GM12865 (cell line): ENCODE measurements at regions not wholly inside any gene's neighbourhood (a gene's known extent, or its start where the extent isn't known, plus 50 kb on each side); places are given as distances from the start of the nearest gene placed in this dataset.
A peak's percentile ranks its signal among the peaks of the same experiment; 100 is the strongest.

Experiments
- DNase-seq: peaks from one replicate; pipeline ENCODE4 v3.0.0; 2010; ENCODE audit warnings: low read depth
- H3K4me3 ChIP-seq: 2 replicates; pipeline ENCODE4 v1.5.1; 2011; ENCODE audit warnings: mild to moderate bottlenecking, low read depth, low read length, control low read depth
- TF ChIP-seq, protein P1 (sequence below): IDR thresholded peaks from 2 replicates; pipeline ENCODE4 v1.5.1; 2011; ENCODE audit warnings: low read length, control low read depth, low read depth, inconsistent platforms; ENCODE audit not compliant: insufficient read depth; ENCODE audit errors: missing control alignments

DNA sequence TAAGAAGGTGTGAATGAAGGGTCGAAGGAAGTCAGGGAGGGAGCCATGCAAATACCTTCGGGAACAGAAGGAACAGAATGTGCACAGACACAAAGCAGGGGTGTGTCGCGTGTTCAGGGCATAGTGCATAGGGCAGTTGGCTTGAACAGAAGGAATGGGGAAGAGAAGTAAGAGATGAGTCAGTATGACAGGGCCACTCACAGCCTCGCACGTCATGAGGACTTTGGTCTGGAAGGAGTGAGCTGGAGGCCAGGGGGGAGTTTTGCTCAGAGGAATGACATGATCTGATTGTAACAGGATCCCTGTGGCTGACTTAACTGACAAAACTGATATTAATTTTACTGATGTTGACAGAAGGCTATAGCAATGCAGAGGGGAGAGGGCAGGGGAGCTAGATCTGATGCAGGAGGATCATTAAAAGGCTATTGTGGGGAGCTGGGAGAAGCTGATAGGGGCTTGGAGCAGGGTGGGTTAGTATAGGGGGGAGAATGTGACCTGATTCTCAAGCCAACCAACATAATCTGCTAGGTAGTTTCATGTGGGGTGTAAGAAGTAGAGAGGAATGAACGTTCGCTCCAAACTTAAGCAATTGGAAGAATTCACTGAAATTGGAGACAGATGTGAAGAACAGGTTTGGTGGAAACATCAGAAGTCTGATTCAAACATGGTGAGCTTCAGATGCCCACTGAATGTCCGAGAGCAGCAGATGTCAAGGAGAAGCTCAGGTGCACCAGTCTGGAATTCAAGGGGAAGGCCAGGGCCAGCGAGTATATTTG is 60.4 kb upstream of the COPS8 start:
- TF ChIP-seq, protein P1, sequence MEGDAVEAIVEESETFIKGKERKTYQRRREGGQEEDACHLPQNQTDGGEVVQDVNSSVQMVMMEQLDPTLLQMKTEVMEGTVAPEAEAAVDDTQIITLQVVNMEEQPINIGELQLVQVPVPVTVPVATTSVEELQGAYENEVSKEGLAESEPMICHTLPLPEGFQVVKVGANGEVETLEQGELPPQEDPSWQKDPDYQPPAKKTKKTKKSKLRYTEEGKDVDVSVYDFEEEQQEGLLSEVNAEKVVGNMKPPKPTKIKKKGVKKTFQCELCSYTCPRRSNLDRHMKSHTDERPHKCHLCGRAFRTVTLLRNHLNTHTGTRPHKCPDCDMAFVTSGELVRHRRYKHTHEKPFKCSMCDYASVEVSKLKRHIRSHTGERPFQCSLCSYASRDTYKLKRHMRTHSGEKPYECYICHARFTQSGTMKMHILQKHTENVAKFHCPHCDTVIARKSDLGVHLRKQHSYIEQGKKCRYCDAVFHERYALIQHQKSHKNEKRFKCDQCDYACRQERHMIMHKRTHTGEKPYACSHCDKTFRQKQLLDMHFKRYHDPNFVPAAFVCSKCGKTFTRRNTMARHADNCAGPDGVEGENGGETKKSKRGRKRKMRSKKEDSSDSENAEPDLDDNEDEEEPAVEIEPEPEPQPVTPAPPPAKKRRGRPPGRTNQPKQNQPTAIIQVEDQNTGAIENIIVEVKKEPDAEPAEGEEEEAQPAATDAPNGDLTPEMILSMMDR = no peak
- no peak overlapping the region for H3K4me3 ChIP-seq
- DNase-seq = no peak

DNA sequence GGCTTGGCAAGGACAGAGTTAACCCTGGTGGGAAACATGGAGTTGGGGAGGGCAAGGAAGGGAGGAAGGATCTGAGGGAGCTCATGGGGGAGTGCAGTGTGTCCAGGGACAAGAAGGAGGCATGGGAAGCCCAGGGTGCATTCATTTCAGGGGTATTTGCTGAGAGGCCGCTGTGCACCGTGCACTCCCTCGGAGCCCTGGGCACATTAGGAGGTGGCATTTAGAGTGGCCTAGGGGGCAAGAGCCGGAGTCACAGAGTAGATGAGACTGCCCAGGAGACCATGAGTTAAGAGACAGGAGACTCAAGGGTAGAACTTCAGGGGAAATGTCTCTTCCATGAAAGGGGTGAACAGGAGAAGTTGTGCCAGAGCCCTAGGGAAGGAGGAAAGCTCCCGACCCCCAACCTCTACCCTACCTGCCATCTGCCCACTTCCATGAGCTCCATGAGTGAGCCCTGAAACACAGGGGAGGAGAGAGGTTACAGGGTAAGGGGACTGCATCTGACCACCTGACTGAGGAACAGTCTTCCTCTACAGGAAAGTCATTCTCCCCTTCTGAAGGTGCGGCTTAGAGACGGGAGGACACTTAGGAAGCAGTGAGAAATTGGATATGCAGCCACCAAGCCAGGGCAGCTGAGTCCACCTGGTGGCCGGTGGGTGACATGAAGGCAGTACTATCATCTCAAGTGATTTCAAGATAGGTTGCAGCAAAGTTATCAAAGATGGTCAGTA is 58.5 kb upstream of the COPS8 start:
- peak; percentile 52 for DNase-seq
- TF ChIP-seq, protein P1 = peak; percentile 71
- H3K4me3 ChIP-seq = no peak overlapping the region

DNA sequence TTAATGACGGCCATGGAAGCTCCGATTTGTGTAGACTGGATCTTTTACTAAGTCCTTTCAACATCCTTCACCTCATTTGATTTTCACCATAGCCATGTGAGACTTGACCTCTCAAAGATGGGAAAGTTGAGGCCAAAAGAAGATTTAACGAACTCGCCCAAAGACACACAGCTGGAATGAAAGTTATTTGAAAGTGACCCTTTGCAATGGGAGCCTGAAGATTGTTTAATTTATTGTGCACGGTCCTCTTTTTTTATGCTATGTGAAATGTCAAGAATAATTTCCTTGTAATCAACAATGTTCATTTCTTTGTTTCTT is 58.0 kb upstream of the COPS8 start:
- no peak overlapping the region for H3K4me3 ChIP-seq
- DNase-seq = no peak
- TF ChIP-seq, protein P1 = no peak

DNA sequence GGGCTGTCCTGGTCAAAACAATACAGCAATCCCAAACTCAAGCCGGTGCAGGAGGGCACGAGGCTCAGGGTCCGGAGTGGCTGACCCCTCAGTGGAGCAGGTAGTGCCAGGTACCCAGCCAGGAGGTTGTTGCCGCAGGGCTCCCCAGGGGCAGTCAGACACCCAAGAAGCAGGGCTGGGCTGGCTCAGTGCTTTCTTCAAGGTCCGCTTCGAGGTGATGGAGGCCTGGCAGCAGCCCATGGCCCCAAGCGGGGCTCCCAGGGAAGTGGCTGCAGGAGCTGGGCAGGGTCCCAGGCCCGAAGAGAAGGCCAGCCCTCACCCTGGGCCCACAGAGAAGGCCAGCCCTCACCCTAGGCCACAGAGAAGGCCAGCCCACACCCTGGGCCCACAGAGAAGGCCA is 55.3 kb upstream of the COPS8 start:
- TF ChIP-seq, protein P1 = no peak
- H3K4me3 ChIP-seq = no peak overlapping the region
- no peak for DNase-seq

DNA sequence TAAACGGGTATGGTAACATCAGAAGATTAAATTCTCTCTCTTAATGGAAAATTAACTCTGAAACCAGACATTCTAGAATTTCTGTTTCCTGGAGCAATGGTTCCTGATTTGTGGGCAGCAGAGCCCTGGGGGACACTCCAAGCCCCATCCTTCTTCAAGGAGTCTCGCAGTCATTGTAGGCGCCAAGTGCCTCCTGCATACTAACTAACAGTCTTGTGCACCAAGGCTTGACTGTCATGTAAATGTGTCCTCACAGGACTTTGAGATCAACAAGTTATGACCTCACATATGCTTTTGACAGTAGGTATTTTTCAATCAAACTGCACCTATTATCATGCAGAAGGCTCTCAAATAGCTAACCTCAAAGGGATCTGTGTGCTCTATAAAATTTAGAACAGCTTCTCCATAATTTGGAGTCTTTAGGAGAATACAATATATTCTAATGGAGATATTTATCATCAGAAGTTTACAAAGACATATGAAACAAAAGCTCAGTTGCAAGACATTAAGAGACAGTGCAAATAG is 52.1 kb upstream of the COPS8 start:
- TF ChIP-seq, protein P1 = no peak
- DNase-seq = no peak
- H3K4me3 ChIP-seq = no peak overlapping the region

DNA sequence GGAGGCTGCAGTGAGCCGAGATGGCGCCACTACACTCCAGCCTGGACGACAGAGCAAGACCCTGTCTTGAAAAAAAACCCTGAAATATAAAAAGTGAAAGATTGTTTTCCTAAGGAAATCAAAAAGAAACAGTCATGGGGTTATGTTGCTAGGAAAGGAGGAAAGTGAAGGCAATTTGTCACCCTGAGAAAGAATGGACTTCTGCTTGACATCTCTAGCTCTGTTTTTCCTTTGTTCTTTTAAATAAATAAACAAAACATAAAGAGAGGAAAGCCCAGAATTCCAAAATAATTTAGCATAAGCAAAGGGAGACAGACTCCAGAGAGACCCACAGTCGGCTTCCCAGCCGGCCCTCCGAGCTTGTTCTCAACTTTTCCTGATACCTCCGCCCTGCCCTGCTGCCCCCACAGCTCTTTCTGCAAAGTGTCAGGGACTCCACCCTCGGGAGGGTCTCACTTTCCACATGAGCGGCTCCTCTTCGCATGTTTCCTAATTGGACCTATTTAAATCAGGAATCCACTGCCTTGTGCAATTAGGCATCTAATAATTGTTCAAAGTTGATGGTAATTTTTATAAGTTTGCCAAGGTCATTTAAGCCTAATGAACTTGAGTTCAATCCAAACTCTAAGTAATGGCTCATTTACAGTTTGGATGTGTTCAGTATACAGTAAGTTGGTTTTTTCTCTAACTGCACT is 49.8 kb upstream of the COPS8 start:
- TF ChIP-seq, protein P1 = no peak
- DNase-seq = no peak
- no peak overlapping the region for H3K4me3 ChIP-seq
